ENCODE measurements at regions not wholly inside any gene's neighbourhood (a gene's known extent, or its start where the extent isn't known, plus 50 kb on each side); places are given as distances from the start of the nearest gene placed in this dataset.

- Histone ChIP-seq H3K4me1 (ENCODE audit: control insufficient read depth in 1 of 2, insufficient read depth in 2 of 2, low read length in 2 of 2) (peaks cover 6% of the 10 kb centered on the region in 2 donors), H4K20me1 (ENCODE audit: insufficient read depth, low read length) (no peaks in the 10 kb centered on the region), H3K4me3 (replicated peaks in 1 of 3; ENCODE audit: low read depth in 2 of 3, low read length in 3 of 3) (no peak overlapping the region), H3K27ac (ENCODE audit: low read depth in 1 of 2, low read length in 2 of 2) (no peak overlapping the region), H3K9ac (ENCODE audit: insufficient read depth, low read length, poor library complexity, severe bottlenecking) (no peak overlapping the region), H3K79me2 (ENCODE audit: insufficient read depth, low read length) (no peaks in the 10 kb centered on the region), H3K27me3 (ENCODE audit: control insufficient read depth in 2 of 2, insufficient read depth in 2 of 2, low read length in 2 of 2) (no peaks in the 10 kb centered on the region), H3K4me2 (replicated peaks; ENCODE audit: extremely low read depth, low read length, poor library complexity, severe bottlenecking) (no peak overlapping the region), H2AFZ (ENCODE audit: insufficient read depth, low read depth, low read length, poor library complexity, severe bottlenecking) (no peak overlapping the region), H3K9me3 (replicated peaks in 1 of 2; ENCODE audit: control insufficient read depth in 1 of 2, insufficient read depth in 1 of 2, low read length in 2 of 2) (peaks cover 0 to 4% of the 10 kb centered on the region in 2 donors), H3K36me3 (replicated peaks in 1 of 2; ENCODE audit: control insufficient read depth in 1 of 2, insufficient read depth in 2 of 2, low read length in 2 of 2) (no peaks in the 10 kb centered on the region)
- Mint-ChIP-seq H3K27me3 (ENCODE audit: low read depth in 3 of 3) (peaks cover 3 to 10% (median 4%) of the 10 kb centered on the region in 3 donors), H3K4me1 (peaks cover 14% of the 10 kb centered on the region), H3K27ac (no peak overlapping the region), H3K9me3 (peaks cover 0 to 6% (median 2%) of the 10 kb centered on the region in 7 donors), H3K36me3 (no peaks in the 10 kb centered on the region), H3K4me3 (no peak overlapping the region)
- intact Hi-C loops (cut with micrococcal nuclease), result no loop called here
- DNase-seq, result no peak
- no peak for TF ChIP-seq CTCF (IDR thresholded peaks at IDR 0.05)
- no CpG with 5 or more reads among the region's 1 CpG for WGBS (ENCODE audit: insufficient coverage)
These were observed 69.9 kb upstream of the BACE2 start for GRCh38 chr21:41098076-41098475.

- H3K4me2 ChIP-seq (replicated peaks; ENCODE audit: extremely low read depth, low read length, poor library complexity, severe bottlenecking), result no peak overlapping the region
- no peaks in the 10 kb centered on the region for H3K27me3 ChIP-seq (ENCODE audit: control insufficient read depth in 2 of 2, insufficient read depth in 2 of 2, low read length in 2 of 2)
- peaks cover 0 to 4% of the 10 kb centered on the region in 2 donors for H3K9me3 ChIP-seq (replicated peaks in 1 of 2; ENCODE audit: control insufficient read depth in 1 of 2, insufficient read depth in 1 of 2, low read length in 2 of 2)
- peaks cover 14% of the 10 kb centered on the region for H3K4me1 Mint-ChIP-seq
- H4K20me1 ChIP-seq (ENCODE audit: insufficient read depth, low read length), result no peaks in the 10 kb centered on the region
- 8% methylated on average over 2 of the region's 2 CpGs for WGBS (ENCODE audit: insufficient coverage)
- H3K27ac Mint-ChIP-seq, result no peak overlapping the region
- H3K4me3 ChIP-seq (replicated peaks in 1 of 3; ENCODE audit: low read depth in 2 of 3, low read length in 3 of 3), result no peak overlapping the region
- H3K4me1 ChIP-seq (ENCODE audit: control insufficient read depth in 1 of 2, insufficient read depth in 2 of 2, low read length in 2 of 2), result peaks cover 6% of the 10 kb centered on the region in 2 donors
- H3K36me3 ChIP-seq (replicated peaks in 1 of 2; ENCODE audit: control insufficient read depth in 1 of 2, insufficient read depth in 2 of 2, low read length in 2 of 2), result no peaks in the 10 kb centered on the region
- no peak overlapping the region for H3K9ac ChIP-seq (ENCODE audit: insufficient read depth, low read length, poor library complexity, severe bottlenecking)
- H3K36me3 Mint-ChIP-seq, result no peaks in the 10 kb centered on the region
- no peak for DNase-seq
- H3K9me3 Mint-ChIP-seq, result peaks cover 0 to 6% (median 2%) of the 10 kb centered on the region in 7 donors
- TF ChIP-seq CTCF (IDR thresholded peaks at IDR 0.05), result no peak
- no peak overlapping the region for H3K4me3 Mint-ChIP-seq
- peaks cover 3 to 10% (median 4%) of the 10 kb centered on the region in 3 donors for H3K27me3 Mint-ChIP-seq (ENCODE audit: low read depth in 3 of 3)
- intact Hi-C loops (cut with micrococcal nuclease), result no loop called here
- H3K79me2 ChIP-seq (ENCODE audit: insufficient read depth, low read length), result no peaks in the 10 kb centered on the region
- no peak overlapping the region for H3K27ac ChIP-seq (ENCODE audit: low read depth in 1 of 2, low read length in 2 of 2)
- H2AFZ ChIP-seq (ENCODE audit: insufficient read depth, low read depth, low read length, poor library complexity, severe bottlenecking), result no peak overlapping the region
These were observed 69.4 kb upstream of the BACE2 start for GRCh38 chr21:41098481-41099042.
